Kidney glomerular epithelial cell (primary cell): ENCODE measurements at regions not wholly inside any gene's neighbourhood (a gene's known extent, or its start where the extent isn't known, plus 50 kb on each side); places are given as distances from the start of the nearest gene placed in this dataset.
"Not testable (repeated sequence)": the region's sequence is repeated elsewhere in the genome, so short reads cannot be mapped to it uniquely, and the experiment has no call there.

Experiments used
- DNase-seq: peaks from one replicate; lab custom pipeline; 2025; lab: John Stamatoyannopoulos, UW

GRCh38 chr13:81283062-81283461 is 942.1 kb upstream of the SPRY2 start:
- no peak for DNase-seq

- DNase-seq, result no peak
These were observed 934.8 kb upstream of the SPRY2 start for GRCh38 chr13:81275666-81276258.

GRCh38 chr13:81247711-81248110 is 906.8 kb upstream of the SPRY2 start:
- DNase-seq, result no peak

GRCh38 chr13:81246556-81246955 is 905.6 kb upstream of the SPRY2 start:
- DNase-seq, result no peak

- DNase-seq, result no peak
These were observed 903.1 kb upstream of the SPRY2 start for GRCh38 chr13:81244011-81244410.

GRCh38 chr13:81230386-81230785 is 889.5 kb upstream of the SPRY2 start:
- DNase-seq, result no peak

GRCh38 chr13:81226830-81227229 is 885.9 kb upstream of the SPRY2 start:
- not testable (repeated sequence) for DNase-seq

GRCh38 chr13:81224209-81224833 is 883.4 kb upstream of the SPRY2 start:
- no peak for DNase-seq

- no peak for DNase-seq
These were observed 882.9 kb upstream of the SPRY2 start for GRCh38 chr13:81223778-81224177.

GRCh38 chr13:81211713-81212112 is 870.8 kb upstream of the SPRY2 start:
- no peak for DNase-seq

- no peak for DNase-seq
These were observed 866.7 kb upstream of the SPRY2 start for GRCh38 chr13:81207636-81208035.

GRCh38 chr13:81207231-81207630 is 866.3 kb upstream of the SPRY2 start:
- no peak for DNase-seq

- no peak for DNase-seq
These were observed 862.9 kb upstream of the SPRY2 start for GRCh38 chr13:81203783-81204182.

- DNase-seq, result no peak
These were observed 859.0 kb upstream of the SPRY2 start for GRCh38 chr13:81199956-81200355.

- DNase-seq, result no peak
These were observed 857.0 kb upstream of the SPRY2 start for GRCh38 chr13:81197966-81198365.

- no peak for DNase-seq
These were observed 856.6 kb upstream of the SPRY2 start for GRCh38 chr13:81197483-81197882.

- no peak for DNase-seq
These were observed 853.4 kb upstream of the SPRY2 start for GRCh38 chr13:81194362-81194761.

GRCh38 chr13:81184556-81185265 is 843.8 kb upstream of the SPRY2 start:
- DNase-seq, result no peak

GRCh38 chr13:81172603-81173002 is 831.7 kb upstream of the SPRY2 start:
- DNase-seq, result no peak

GRCh38 chr13:81171065-81171647 is 830.2 kb upstream of the SPRY2 start:
- peak; percentile 38 for DNase-seq

- DNase-seq, result not testable (repeated sequence)
These were observed 822.9 kb upstream of the SPRY2 start for GRCh38 chr13:81163823-81164222.

GRCh38 chr13:81153478-81153877 is 812.6 kb upstream of the SPRY2 start:
- no peak for DNase-seq

- no peak for DNase-seq
These were observed 807.9 kb upstream of the SPRY2 start for GRCh38 chr13:81148822-81149221.
